ENCODE measurements at regions not wholly inside any gene's neighbourhood (a gene's known extent, or its start where the extent isn't known, plus 50 kb on each side); places are given as distances from the start of the nearest gene placed in this dataset.
"Not testable (repeated sequence)": the region's sequence is repeated elsewhere in the genome, so short reads cannot be mapped to it uniquely, and the experiment has no call there.

DNA sequence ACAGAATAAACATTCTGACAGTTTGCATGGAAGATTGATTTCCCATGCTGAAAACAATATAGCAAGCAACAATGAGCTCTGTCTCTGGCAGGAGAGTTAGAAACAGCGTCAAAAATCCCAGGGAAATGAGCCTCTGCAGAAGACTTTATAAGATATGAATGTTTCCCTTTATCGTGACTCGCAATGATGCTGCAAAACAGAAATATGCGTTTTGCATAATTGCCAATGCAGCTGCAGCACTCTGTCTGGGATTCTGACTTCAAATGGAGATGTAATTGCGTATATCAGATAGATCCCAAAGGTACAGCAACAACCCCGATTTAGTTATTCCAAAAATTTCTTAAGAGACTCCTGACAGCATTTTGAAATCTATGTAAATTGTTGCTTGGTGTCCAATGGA is 702.4 kb upstream of the EPHA5 start:
- no peak for ATAC-seq

DNA sequence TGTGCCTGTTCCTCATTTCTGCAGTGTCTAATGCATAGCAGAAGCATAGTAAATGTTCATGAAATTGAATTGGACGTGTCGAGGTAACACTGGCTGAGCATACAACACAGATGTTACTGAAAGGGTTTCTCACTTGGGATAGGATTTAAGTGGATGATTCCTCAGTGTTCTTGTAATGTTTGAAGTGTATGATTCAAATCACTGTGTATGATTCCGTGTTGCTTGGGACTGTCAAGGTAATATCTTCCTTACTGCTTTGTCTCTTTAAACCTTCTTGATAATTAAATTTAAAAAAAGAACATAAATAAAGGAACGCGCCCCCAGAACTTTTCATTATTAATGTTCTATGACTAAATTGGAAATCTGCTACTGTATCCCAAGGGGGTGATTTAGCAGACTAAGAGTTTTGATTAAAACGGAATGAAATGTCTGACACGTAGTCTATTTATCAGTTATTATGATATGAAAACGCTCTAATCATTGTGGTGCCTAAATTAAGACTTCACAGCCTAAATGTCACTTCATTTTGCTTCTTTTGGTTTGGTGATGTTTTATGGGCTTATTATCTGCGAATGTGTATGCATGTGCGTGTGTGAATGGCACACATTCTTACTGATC is 696.9 kb upstream of the EPHA5 start:
- ATAC-seq, result no peak
- TF ChIP-seq BACH2 (CRISPR knock-in tag; IDR thresholded peaks at IDR 0.05; ENCODE audit: borderline replicate concordance) (no peak), ZNF565 (CRISPR knock-in tag; conservative IDR thresholded peaks at IDR 0.05; ENCODE audit: low read depth) (no peak), ZFP30 (CRISPR knock-in tag; IDR thresholded peaks at IDR 0.05) (no peak), ZNF8 (CRISPR knock-in tag; IDR thresholded peaks at IDR 0.05) (no peak), ISL1 (CRISPR knock-in tag; IDR thresholded peaks at IDR 0.05) (no peak), ARNTL (CRISPR knock-in tag; IDR thresholded peaks at IDR 0.05; ENCODE audit: borderline replicate concordance, low read depth) (no peak), SNAI2 (CRISPR knock-in tag; IDR thresholded peaks at IDR 0.05) (no peak), ESRRG (CRISPR knock-in tag; IDR thresholded peaks at IDR 0.05) (no peak), TCF4 (CRISPR knock-in tag; IDR thresholded peaks at IDR 0.05; ENCODE audit: borderline replicate concordance) (no peak), GLIS3 (CRISPR knock-in tag; IDR thresholded peaks at IDR 0.05) (no peak), ZC3H10 (CRISPR knock-in tag; IDR thresholded peaks at IDR 0.05) (no peak), ZFP3 (CRISPR knock-in tag; IDR thresholded peaks at IDR 0.05) (no peak), TOX (CRISPR knock-in tag; IDR thresholded peaks at IDR 0.05; ENCODE audit: borderline replicate concordance) (no peak)
- TF ChIP-seq, protein P1, sequence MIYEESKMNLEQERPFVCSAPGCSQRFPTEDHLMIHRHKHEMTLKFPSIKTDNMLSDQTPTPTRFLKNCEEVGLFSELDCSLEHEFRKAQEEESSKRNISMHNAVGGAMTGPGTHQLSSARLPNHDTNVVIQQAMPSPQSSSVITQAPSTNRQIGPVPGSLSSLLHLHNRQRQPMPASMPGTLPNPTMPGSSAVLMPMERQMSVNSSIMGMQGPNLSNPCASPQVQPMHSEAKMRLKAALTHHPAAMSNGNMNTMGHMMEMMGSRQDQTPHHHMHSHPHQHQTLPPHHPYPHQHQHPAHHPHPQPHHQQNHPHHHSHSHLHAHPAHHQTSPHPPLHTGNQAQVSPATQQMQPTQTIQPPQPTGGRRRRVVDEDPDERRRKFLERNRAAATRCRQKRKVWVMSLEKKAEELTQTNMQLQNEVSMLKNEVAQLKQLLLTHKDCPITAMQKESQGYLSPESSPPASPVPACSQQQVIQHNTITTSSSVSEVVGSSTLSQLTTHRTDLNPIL (CRISPR knock-in tag; IDR thresholded peaks at IDR 0.05; ENCODE audit: low read depth), result no peak
- TF ChIP-seq, protein P2, sequence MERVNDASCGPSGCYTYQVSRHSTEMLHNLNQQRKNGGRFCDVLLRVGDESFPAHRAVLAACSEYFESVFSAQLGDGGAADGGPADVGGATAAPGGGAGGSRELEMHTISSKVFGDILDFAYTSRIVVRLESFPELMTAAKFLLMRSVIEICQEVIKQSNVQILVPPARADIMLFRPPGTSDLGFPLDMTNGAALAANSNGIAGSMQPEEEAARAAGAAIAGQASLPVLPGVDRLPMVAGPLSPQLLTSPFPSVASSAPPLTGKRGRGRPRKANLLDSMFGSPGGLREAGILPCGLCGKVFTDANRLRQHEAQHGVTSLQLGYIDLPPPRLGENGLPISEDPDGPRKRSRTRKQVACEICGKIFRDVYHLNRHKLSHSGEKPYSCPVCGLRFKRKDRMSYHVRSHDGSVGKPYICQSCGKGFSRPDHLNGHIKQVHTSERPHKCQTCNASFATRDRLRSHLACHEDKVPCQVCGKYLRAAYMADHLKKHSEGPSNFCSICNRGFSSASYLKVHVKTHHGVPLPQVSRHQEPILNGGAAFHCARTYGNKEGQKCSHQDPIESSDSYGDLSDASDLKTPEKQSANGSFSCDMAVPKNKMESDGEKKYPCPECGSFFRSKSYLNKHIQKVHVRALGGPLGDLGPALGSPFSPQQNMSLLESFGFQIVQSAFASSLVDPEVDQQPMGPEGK (CRISPR knock-in tag; IDR thresholded peaks at IDR 0.05; ENCODE audit: borderline replicate concordance), result no peak
- TF ChIP-seq, protein P3, sequence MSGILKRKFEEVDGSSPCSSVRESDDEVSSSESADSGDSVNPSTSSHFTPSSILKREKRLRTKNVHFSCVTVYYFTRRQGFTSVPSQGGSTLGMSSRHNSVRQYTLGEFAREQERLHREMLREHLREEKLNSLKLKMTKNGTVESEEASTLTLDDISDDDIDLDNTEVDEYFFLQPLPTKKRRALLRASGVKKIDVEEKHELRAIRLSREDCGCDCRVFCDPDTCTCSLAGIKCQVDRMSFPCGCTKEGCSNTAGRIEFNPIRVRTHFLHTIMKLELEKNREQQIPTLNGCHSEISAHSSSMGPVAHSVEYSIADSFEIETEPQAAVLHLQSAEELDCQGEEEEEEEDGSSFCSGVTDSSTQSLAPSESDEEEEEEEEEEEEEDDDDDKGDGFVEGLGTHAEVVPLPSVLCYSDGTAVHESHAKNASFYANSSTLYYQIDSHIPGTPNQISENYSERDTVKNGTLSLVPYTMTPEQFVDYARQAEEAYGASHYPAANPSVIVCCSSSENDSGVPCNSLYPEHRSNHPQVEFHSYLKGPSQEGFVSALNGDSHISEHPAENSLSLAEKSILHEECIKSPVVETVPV (CRISPR knock-in tag; IDR thresholded peaks at IDR 0.05), result no peak

More for the DNA sequence above, 702.4 kb upstream of the EPHA5 start:
- no peak for TF ChIP-seq TOX (CRISPR knock-in tag; IDR thresholded peaks at IDR 0.05; ENCODE audit: borderline replicate concordance)
- TF ChIP-seq CSDC2 (CRISPR knock-in tag; IDR thresholded peaks at IDR 0.05), result no peak
- no peak for TF ChIP-seq ZFP3 (CRISPR knock-in tag; IDR thresholded peaks at IDR 0.05)
- TF ChIP-seq, protein P1 (CRISPR knock-in tag; IDR thresholded peaks at IDR 0.05; ENCODE audit: low read depth), result no peak
- no peak for TF ChIP-seq ZNF565 (CRISPR knock-in tag; conservative IDR thresholded peaks at IDR 0.05; ENCODE audit: low read depth)
- TF ChIP-seq, protein P3 (CRISPR knock-in tag; IDR thresholded peaks at IDR 0.05), result no peak
- TF ChIP-seq ZC3H10 (CRISPR knock-in tag; IDR thresholded peaks at IDR 0.05), result no peak
- no peak for TF ChIP-seq TCF4 (CRISPR knock-in tag; IDR thresholded peaks at IDR 0.05; ENCODE audit: borderline replicate concordance)
- TF ChIP-seq, protein P4, sequence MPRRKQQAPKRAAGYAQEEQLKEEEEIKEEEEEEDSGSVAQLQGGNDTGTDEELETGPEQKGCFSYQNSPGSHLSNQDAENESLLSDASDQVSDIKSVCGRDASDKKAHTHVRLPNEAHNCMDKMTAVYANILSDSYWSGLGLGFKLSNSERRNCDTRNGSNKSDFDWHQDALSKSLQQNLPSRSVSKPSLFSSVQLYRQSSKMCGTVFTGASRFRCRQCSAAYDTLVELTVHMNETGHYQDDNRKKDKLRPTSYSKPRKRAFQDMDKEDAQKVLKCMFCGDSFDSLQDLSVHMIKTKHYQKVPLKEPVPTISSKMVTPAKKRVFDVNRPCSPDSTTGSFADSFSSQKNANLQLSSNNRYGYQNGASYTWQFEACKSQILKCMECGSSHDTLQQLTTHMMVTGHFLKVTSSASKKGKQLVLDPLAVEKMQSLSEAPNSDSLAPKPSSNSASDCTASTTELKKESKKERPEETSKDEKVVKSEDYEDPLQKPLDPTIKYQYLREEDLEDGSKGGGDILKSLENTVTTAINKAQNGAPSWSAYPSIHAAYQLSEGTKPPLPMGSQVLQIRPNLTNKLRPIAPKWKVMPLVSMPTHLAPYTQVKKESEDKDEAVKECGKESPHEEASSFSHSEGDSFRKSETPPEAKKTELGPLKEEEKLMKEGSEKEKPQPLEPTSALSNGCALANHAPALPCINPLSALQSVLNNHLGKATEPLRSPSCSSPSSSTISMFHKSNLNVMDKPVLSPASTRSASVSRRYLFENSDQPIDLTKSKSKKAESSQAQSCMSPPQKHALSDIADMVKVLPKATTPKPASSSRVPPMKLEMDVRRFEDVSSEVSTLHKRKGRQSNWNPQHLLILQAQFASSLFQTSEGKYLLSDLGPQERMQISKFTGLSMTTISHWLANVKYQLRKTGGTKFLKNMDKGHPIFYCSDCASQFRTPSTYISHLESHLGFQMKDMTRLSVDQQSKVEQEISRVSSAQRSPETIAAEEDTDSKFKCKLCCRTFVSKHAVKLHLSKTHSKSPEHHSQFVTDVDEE (CRISPR knock-in tag; IDR thresholded peaks at IDR 0.05), result no peak
- no peak for TF ChIP-seq SNAI2 (CRISPR knock-in tag; IDR thresholded peaks at IDR 0.05)
- TF ChIP-seq ZNF70 (CRISPR knock-in tag; IDR thresholded peaks at IDR 0.05), result no peak
- no peak for TF ChIP-seq ARNTL (CRISPR knock-in tag; IDR thresholded peaks at IDR 0.05; ENCODE audit: borderline replicate concordance, low read depth)
- TF ChIP-seq RARB (CRISPR knock-in tag; IDR thresholded peaks at IDR 0.05), result no peak
- no peak for TF ChIP-seq OSR1 (CRISPR knock-in tag; IDR thresholded peaks at IDR 0.05)
- no peak for TF ChIP-seq ESRRG (CRISPR knock-in tag; IDR thresholded peaks at IDR 0.05)
- TF ChIP-seq ZNF8 (CRISPR knock-in tag; IDR thresholded peaks at IDR 0.05), result no peak
- TF ChIP-seq ZFP30 (CRISPR knock-in tag; IDR thresholded peaks at IDR 0.05), result no peak

DNA sequence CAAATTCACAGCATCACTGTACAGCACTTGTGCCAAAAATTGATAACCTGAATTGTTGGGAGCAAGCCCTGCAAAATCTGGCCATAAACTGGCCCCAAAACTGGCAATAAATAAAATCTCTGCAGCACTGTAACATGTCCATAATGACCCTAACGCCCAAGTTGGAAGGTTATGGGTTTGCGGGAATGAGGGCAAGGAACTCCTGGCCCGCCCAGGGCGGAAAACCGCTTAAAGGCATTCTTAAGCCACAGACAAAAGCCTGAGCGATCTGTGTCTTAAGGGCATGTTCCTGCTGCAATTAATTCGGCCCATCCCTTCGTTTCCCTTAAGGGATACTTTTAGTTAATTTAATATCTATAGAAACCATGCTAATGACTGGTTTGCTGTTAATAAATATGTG is 690.1 kb upstream of the EPHA5 start:
- not testable (repeated sequence) for ATAC-seq
